Central memory CD8-positive, alpha-beta T cell (primary cell): ENCODE measurements at regions not wholly inside any gene's neighbourhood (a gene's known extent, or its start where the extent isn't known, plus 50 kb on each side); places are given as distances from the start of the nearest gene placed in this dataset.
"Not testable (repeated sequence)": the region's sequence is repeated elsewhere in the genome, so short reads cannot be mapped to it uniquely, and the experiment has no call there.

ENCODE experiments used
- ATAC-seq: fragments of 150-1000 bp; cut with Tn5 transposase; replicated peaks from 2 replicates; pipeline ENCODE4 v1.10.0; 2022; ENCODE audit warnings: mild to moderate bottlenecking, moderate FRiP score, moderate number of reproducible peaks; ENCODE audit not compliant: poor library complexity, severe bottlenecking; ENCODE audit errors: extremely low read depth
- DNase-seq, 2 donors: peaks; one replicate each; pipeline ENCODE4 v3.0.0; 2021; ENCODE audit warnings: low spot score in 2 of 2
- H3K27ac Mint-ChIP-seq: one replicate; pipeline ENCODE4 v1.8.0; 2022; ENCODE audit warnings: low read depth, mild to moderate bottlenecking, moderate library complexity, mixed read lengths
- H3K27me3 Mint-ChIP-seq: one replicate; pipeline ENCODE4 v1.8.0; 2022; ENCODE audit warnings: mixed read lengths
- H3K36me3 Mint-ChIP-seq: one replicate; pipeline ENCODE4 v1.8.0; 2022; ENCODE audit warnings: mild to moderate bottlenecking, moderate library complexity, mixed read lengths; ENCODE audit not compliant: insufficient read depth
- H3K4me1 Mint-ChIP-seq: one replicate; pipeline ENCODE4 v1.8.0; 2022; ENCODE audit warnings: mixed read lengths
- H3K4me3 Mint-ChIP-seq: one replicate; pipeline ENCODE4 v1.8.0; 2022; ENCODE audit warnings: mild to moderate bottlenecking, moderate library complexity, mixed read lengths
- H3K9me3 Mint-ChIP-seq: one replicate; pipeline ENCODE4 v1.8.0; 2022; ENCODE audit warnings: mixed read lengths

- H3K27ac Mint-ChIP-seq = no peak overlapping the region
- ATAC-seq (no peak), DNase-seq (no peak)
- no peak overlapping the region for H3K4me3 Mint-ChIP-seq
- no peaks in the 10 kb centered on the region for H3K27me3 Mint-ChIP-seq
- no peaks in the 10 kb centered on the region for H3K4me1 Mint-ChIP-seq
- H3K9me3 Mint-ChIP-seq = peaks cover 12% of the 10 kb centered on the region
- peaks cover 2% of the 10 kb centered on the region for H3K36me3 Mint-ChIP-seq
Observed at GRCh38 chr6:9254251-9254650, 818.9 kb upstream of the SLC35B3 start.

- Mint-ChIP-seq H3K36me3 (peaks cover 2% of the 10 kb centered on the region), H3K4me1 (no peaks in the 10 kb centered on the region)
Observed at GRCh38 chr6:9252799-9253198, 817.5 kb upstream of the SLC35B3 start.

GRCh38 chr6:9250852-9251251, 815.5 kb upstream of the SLC35B3 start:
- Mint-ChIP-seq H3K4me3 (no peak overlapping the region), H3K27ac (no peak overlapping the region), H3K9me3 (peaks cover 5% of the 10 kb centered on the region), H3K36me3 (peaks cover 2% of the 10 kb centered on the region), H3K4me1 (no peaks in the 10 kb centered on the region), H3K27me3 (no peaks in the 10 kb centered on the region)
- no peak for ATAC-seq
- DNase-seq = no peak

More at GRCh38 chr6:9252799-9253198, 817.5 kb upstream of the SLC35B3 start:
- ATAC-seq (no peak), DNase-seq (no peak)
- no peak overlapping the region for H3K27ac Mint-ChIP-seq
- peaks cover 12% of the 10 kb centered on the region for H3K9me3 Mint-ChIP-seq
- no peaks in the 10 kb centered on the region for H3K27me3 Mint-ChIP-seq
- no peak overlapping the region for H3K4me3 Mint-ChIP-seq

- no peak overlapping the region for H3K4me3 Mint-ChIP-seq
- ATAC-seq = no peak
- no peaks in the 10 kb centered on the region for H3K4me1 Mint-ChIP-seq
- no peak for DNase-seq
- H3K27ac Mint-ChIP-seq = no peak overlapping the region
- no peaks in the 10 kb centered on the region for H3K27me3 Mint-ChIP-seq
- peaks cover 13% of the 10 kb centered on the region for H3K9me3 Mint-ChIP-seq
- no peaks in the 10 kb centered on the region for H3K36me3 Mint-ChIP-seq
Observed at GRCh38 chr6:9248133-9248532, 812.8 kb upstream of the SLC35B3 start.

GRCh38 chr6:9240861-9241260, 805.5 kb upstream of the SLC35B3 start:
- DNase-seq (no peak), ATAC-seq (no peak)
- Mint-ChIP-seq H3K36me3 (no peaks in the 10 kb centered on the region), H3K4me3 (no peak overlapping the region), H3K9me3 (peaks cover 28% of the 10 kb centered on the region), H3K27me3 (no peaks in the 10 kb centered on the region), H3K27ac (no peak overlapping the region), H3K4me1 (no peaks in the 10 kb centered on the region)

GRCh38 chr6:9236443-9236842, 801.1 kb upstream of the SLC35B3 start:
- H3K4me3 Mint-ChIP-seq = no peak overlapping the region
- H3K9me3 Mint-ChIP-seq = peaks cover 11% of the 10 kb centered on the region
- H3K27me3 Mint-ChIP-seq = no peaks in the 10 kb centered on the region
- ATAC-seq (no peak), DNase-seq (no peak)
- H3K27ac Mint-ChIP-seq = no peak overlapping the region
- no peaks in the 10 kb centered on the region for H3K36me3 Mint-ChIP-seq
- no peaks in the 10 kb centered on the region for H3K4me1 Mint-ChIP-seq

GRCh38 chr6:9233686-9234085, 798.3 kb upstream of the SLC35B3 start:
- no peaks in the 10 kb centered on the region for H3K36me3 Mint-ChIP-seq
- no peak overlapping the region for H3K4me3 Mint-ChIP-seq
- no peak overlapping the region for H3K27ac Mint-ChIP-seq
- no peaks in the 10 kb centered on the region for H3K4me1 Mint-ChIP-seq
- no peaks in the 10 kb centered on the region for H3K27me3 Mint-ChIP-seq
- ATAC-seq (no peak), DNase-seq (no peak)
- H3K9me3 Mint-ChIP-seq = peaks cover 6% of the 10 kb centered on the region

GRCh38 chr6:9233226-9233625, 797.9 kb upstream of the SLC35B3 start:
- ATAC-seq (no peak), DNase-seq (no peak)
- Mint-ChIP-seq H3K27me3 (no peaks in the 10 kb centered on the region), H3K27ac (no peak overlapping the region), H3K36me3 (no peaks in the 10 kb centered on the region), H3K9me3 (peaks cover 6% of the 10 kb centered on the region), H3K4me1 (no peaks in the 10 kb centered on the region), H3K4me3 (no peak overlapping the region)

GRCh38 chr6:9225441-9225871, 790.1 kb upstream of the SLC35B3 start:
- H3K27ac Mint-ChIP-seq = no peak overlapping the region
- DNase-seq (no peak), ATAC-seq (no peak)
- no peak overlapping the region for H3K4me3 Mint-ChIP-seq
- H3K36me3 Mint-ChIP-seq = no peaks in the 10 kb centered on the region
- no peaks in the 10 kb centered on the region for H3K4me1 Mint-ChIP-seq
- H3K27me3 Mint-ChIP-seq = no peaks in the 10 kb centered on the region
- peaks cover 32% of the 10 kb centered on the region for H3K9me3 Mint-ChIP-seq

- Mint-ChIP-seq H3K36me3 (no peaks in the 10 kb centered on the region), H3K9me3 (peaks cover 34% of the 10 kb centered on the region), H3K27ac (no peak overlapping the region), H3K4me1 (no peaks in the 10 kb centered on the region), H3K4me3 (no peak overlapping the region), H3K27me3 (no peaks in the 10 kb centered on the region)
- DNase-seq = no peak
- no peak for ATAC-seq
Observed at GRCh38 chr6:9224539-9224938, 789.2 kb upstream of the SLC35B3 start.

- H3K9me3 Mint-ChIP-seq = peaks cover 24% of the 10 kb centered on the region
- not testable (repeated sequence) for ATAC-seq, DNase-seq, H3K4me3 Mint-ChIP-seq, H3K27ac Mint-ChIP-seq, H3K36me3 Mint-ChIP-seq, H3K4me1 Mint-ChIP-seq, H3K27me3 Mint-ChIP-seq
Observed at GRCh38 chr6:9213717-9214116, 778.4 kb upstream of the SLC35B3 start.

GRCh38 chr6:9208966-9209365, 773.6 kb upstream of the SLC35B3 start:
- no peaks in the 10 kb centered on the region for H3K9me3 Mint-ChIP-seq
- ATAC-seq (no peak), DNase-seq (no peak)
- no peak overlapping the region for H3K4me3 Mint-ChIP-seq
- no peaks in the 10 kb centered on the region for H3K4me1 Mint-ChIP-seq
- H3K27me3 Mint-ChIP-seq = no peaks in the 10 kb centered on the region
- no peak overlapping the region for H3K27ac Mint-ChIP-seq
- peaks cover 2% of the 10 kb centered on the region for H3K36me3 Mint-ChIP-seq

- Mint-ChIP-seq H3K4me3 (no peak overlapping the region), H3K4me1 (no peaks in the 10 kb centered on the region), H3K36me3 (no peaks in the 10 kb centered on the region), H3K9me3 (no peaks in the 10 kb centered on the region), H3K27ac (no peak overlapping the region), H3K27me3 (no peaks in the 10 kb centered on the region)
- no peak for DNase-seq
- no peak for ATAC-seq
Observed at GRCh38 chr6:9205645-9206044, 770.3 kb upstream of the SLC35B3 start.

GRCh38 chr6:9204171-9204570, 768.8 kb upstream of the SLC35B3 start:
- DNase-seq = no peak
- Mint-ChIP-seq H3K27me3 (no peaks in the 10 kb centered on the region), H3K4me1 (no peaks in the 10 kb centered on the region), H3K4me3 (no peak overlapping the region), H3K27ac (no peak overlapping the region), H3K36me3 (no peaks in the 10 kb centered on the region), H3K9me3 (no peaks in the 10 kb centered on the region)
- ATAC-seq = no peak
